Fibroblast of villous mesenchyme (primary cell): ENCODE measurements at regions not wholly inside any gene's neighbourhood (a gene's known extent, or its start where the extent isn't known, plus 50 kb on each side); places are given as distances from the start of the nearest gene placed in this dataset.
"Not testable (repeated sequence)": the region's sequence is repeated elsewhere in the genome, so short reads cannot be mapped to it uniquely, and the experiment has no call there.

Experiments used
- DNase-seq: peaks from one replicate; pipeline ENCODE4 v3.0.0-alpha.2; 2010; ENCODE audit warnings: low read depth
- H3K4me3 ChIP-seq: 2 replicates; pipeline ENCODE4 v1.5.1; 2011; ENCODE audit warnings: low read depth, mild to moderate bottlenecking, low read length
- CTCF ChIP-seq: IDR thresholded peaks from 2 replicates; pipeline ENCODE4 v1.5.1; 2012; ENCODE audit warnings: low read depth, mild to moderate bottlenecking, low read length; ENCODE audit not compliant: insufficient read depth

DNA sequence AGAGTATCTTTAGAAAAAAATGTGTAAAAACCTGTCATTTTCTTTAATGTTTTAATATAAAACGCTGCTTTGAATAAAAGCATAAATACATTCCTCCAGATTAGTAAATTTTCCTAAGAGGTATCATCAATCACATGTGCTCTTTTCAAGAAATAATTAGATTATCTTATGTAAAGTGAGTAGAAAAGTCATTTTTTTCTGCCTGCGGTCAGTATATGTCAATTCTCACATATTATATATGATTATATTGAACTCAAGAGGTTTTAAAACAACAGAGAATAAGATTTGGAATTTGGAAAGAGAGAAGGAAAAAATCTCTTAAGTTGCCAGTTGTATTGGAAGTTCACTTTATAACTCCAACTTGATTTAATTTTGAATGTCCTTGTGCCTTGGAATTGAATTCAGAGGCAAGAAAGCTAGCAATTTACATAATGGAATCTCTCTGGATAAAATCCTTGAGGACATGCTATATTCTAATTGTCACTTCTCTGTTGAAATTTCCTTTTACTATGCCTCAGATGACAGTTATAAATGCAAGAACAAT is 740.1 kb upstream of the SPRY2 start:
- no peak for DNase-seq
- no peak for TF ChIP-seq CTCF
- H3K4me3 ChIP-seq, result no peak overlapping the region

DNA sequence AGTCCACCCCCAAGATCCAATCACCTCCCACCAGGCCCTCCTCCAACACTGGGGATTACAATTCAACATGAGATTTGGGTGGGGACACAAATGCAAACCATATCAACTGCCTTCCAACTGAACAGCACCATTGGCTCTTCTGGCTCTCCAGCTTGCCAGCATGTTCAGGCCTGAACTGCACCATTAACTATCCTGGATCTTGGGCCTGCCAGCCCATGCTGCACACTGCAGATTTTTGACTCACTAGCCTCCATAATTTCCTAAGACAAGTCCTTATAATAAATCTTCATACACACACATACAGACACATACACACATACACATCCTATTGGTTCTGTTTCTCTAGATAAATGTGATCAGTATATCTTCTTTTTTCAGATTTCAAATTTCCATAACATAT is 737.1 kb upstream of the SPRY2 start:
- no peak for TF ChIP-seq CTCF
- no peak overlapping the region for H3K4me3 ChIP-seq
- DNase-seq, result no peak

DNA sequence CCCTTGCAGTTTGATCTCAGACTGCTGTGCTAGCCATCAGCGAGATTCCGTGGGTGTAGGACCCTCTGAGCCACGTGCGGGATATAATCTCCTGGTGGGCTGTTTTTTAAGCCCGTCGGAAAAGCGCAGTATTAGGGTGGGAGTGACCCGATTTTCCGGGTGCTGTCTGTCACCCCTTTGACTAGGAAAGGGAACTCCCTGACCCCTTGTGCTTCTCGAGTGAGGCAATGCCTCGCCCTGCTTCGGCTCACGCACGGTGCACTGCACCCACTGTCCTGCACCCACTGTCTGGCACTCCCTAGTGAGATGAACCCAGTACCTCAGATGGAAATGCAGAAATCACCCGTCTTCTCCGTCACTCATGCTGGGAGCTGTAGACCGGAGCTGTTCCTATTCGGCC is 728.9 kb upstream of the SPRY2 start:
- H3K4me3 ChIP-seq, DNase-seq: not testable (repeated sequence)

GRCh38 chr13:81058916-81059290 is 718.0 kb upstream of the SPRY2 start:
- TF ChIP-seq CTCF, result no peak
- no peak for DNase-seq
- no peak overlapping the region for H3K4me3 ChIP-seq

- no peak for TF ChIP-seq CTCF
- DNase-seq, result no peak
- no peak overlapping the region for H3K4me3 ChIP-seq
Observed at GRCh38 chr13:81058211-81058915, 717.4 kb upstream of the SPRY2 start.

DNA sequence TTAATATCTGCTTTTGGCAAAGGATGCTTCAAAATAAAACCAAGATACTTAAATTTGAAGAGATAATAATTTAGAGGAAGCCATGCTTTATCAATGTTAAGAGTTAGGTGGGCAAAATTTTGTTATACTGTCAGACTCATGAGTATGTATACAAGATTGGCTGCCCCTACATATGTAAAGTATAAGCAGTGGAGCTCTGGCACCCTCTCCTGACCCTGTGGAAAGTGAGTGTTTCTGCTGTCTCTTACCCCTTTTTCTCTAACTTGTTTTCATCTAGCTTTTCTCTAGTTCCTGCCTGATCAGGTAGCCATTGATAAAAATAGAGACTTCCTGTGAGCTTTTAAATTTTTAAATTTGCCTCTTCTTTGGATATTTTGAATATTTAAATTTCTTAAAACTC is 710.9 kb upstream of the SPRY2 start:
- no peak for TF ChIP-seq CTCF
- DNase-seq, result no peak
- no peak overlapping the region for H3K4me3 ChIP-seq

DNA sequence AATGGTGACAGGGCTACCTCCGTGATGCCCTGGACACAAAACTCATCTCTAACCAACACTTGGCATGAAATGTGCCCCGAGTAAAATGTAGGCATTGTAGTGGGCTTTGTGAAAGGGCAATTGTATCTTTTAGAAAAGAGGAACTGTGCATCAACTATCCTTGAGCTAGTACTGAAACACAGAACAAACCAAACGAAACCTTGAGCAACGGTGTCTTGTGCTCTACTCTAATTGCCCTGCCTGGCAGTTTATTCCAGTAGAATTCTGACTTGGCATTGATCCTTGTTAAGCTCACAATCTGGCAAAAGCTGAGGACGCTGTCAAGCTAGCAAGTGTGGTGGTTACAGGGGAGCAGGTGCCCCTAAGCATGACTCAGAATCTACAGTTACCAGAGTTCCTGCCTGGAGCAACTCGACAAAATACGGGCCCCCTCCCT is 707.1 kb upstream of the SPRY2 start:
- DNase-seq, result no peak
- no peak for TF ChIP-seq CTCF
- no peak overlapping the region for H3K4me3 ChIP-seq
